KOPT-K1 (cell line): ENCODE measurements at regions not wholly inside any gene's neighbourhood (a gene's known extent, or its start where the extent isn't known, plus 50 kb on each side); places are given as distances from the start of the nearest gene placed in this dataset.
"Not testable (repeated sequence)": the region's sequence is repeated elsewhere in the genome, so short reads cannot be mapped to it uniquely, and the experiment has no call there.

Experiments used
- H3K27ac ChIP-seq: fragments of 200-600 bp; sonication (generic); 2 replicates; pipeline ENCODE4 v1.5.1; 2016; ENCODE audit warnings: antibody characterized with exemption, mild to moderate bottlenecking, low read depth, low read length; ENCODE audit not compliant: poor library complexity, severe bottlenecking
- H3K36me3 ChIP-seq: fragments of 200-600 bp; sonication (generic); 2 replicates; pipeline ENCODE4 v1.5.1; 2017; ENCODE audit warnings: antibody characterized with exemption, mild to moderate bottlenecking, low read length, moderate library complexity; ENCODE audit not compliant: insufficient read depth
- H3K9me3 ChIP-seq: fragments of 200-600 bp; sonication (generic); 2 replicates; pipeline ENCODE4 v1.5.1; 2017; ENCODE audit warnings: antibody characterized with exemption, low read length, mild to moderate bottlenecking; ENCODE audit not compliant: insufficient read depth, poor library complexity, severe bottlenecking

GRCh38 chr6:120392941-120393340 is 941.3 kb downstream of the TBC1D32 start:
- H3K27ac ChIP-seq = no peak overlapping the region
- H3K9me3 ChIP-seq = no peaks in the 10 kb centered on the region
- H3K36me3 ChIP-seq = no peaks in the 10 kb centered on the region

GRCh38 chr6:120384671-120385070 is 949.6 kb downstream of the TBC1D32 start:
- Histone ChIP-seq H3K27ac (no peak overlapping the region), H3K9me3 (no peaks in the 10 kb centered on the region), H3K36me3 (no peaks in the 10 kb centered on the region)

- Histone ChIP-seq H3K36me3 (no peaks in the 10 kb centered on the region), H3K27ac (no peak overlapping the region), H3K9me3 (no peaks in the 10 kb centered on the region)
These were observed 950.6 kb downstream of the TBC1D32 start for GRCh38 chr6:120383681-120384080.

GRCh38 chr6:120378582-120379220 is 955.6 kb downstream of the TBC1D32 start:
- H3K9me3 ChIP-seq = no peaks in the 10 kb centered on the region
- no peak overlapping the region for H3K27ac ChIP-seq
- H3K36me3 ChIP-seq = no peaks in the 10 kb centered on the region

- Histone ChIP-seq H3K9me3 (no peaks in the 10 kb centered on the region), H3K27ac (no peak overlapping the region), H3K36me3 (no peaks in the 10 kb centered on the region)
These were observed 961.1 kb downstream of the TBC1D32 start for GRCh38 chr6:120373185-120373584.

GRCh38 chr6:120363429-120363828 is 970.9 kb downstream of the TBC1D32 start:
- no peaks in the 10 kb centered on the region for H3K36me3 ChIP-seq
- no peak overlapping the region for H3K27ac ChIP-seq
- H3K9me3 ChIP-seq = no peaks in the 10 kb centered on the region

GRCh38 chr6:120358535-120358934 is 975.7 kb downstream of the TBC1D32 start:
- not testable (repeated sequence) for H3K27ac ChIP-seq, H3K9me3 ChIP-seq, H3K36me3 ChIP-seq

- H3K9me3 ChIP-seq = no peaks in the 10 kb centered on the region
- no peak overlapping the region for H3K27ac ChIP-seq
- no peaks in the 10 kb centered on the region for H3K36me3 ChIP-seq
These were observed 976.8 kb downstream of the TBC1D32 start for GRCh38 chr6:120357447-120357846.

- no peaks in the 10 kb centered on the region for H3K36me3 ChIP-seq
- H3K9me3 ChIP-seq = no peaks in the 10 kb centered on the region
- no peak overlapping the region for H3K27ac ChIP-seq
These were observed 978.5 kb downstream of the TBC1D32 start for GRCh38 chr6:120355822-120356221.

GRCh38 chr6:120354452-120355098 is 979.7 kb downstream of the TBC1D32 start:
- Histone ChIP-seq H3K9me3 (no peaks in the 10 kb centered on the region), H3K27ac (no peak overlapping the region), H3K36me3 (no peaks in the 10 kb centered on the region)

GRCh38 chr6:120352491-120352890 is 981.8 kb downstream of the TBC1D32 start:
- Histone ChIP-seq H3K36me3 (no peaks in the 10 kb centered on the region), H3K9me3 (no peaks in the 10 kb centered on the region), H3K27ac (no peak overlapping the region)

- no peaks in the 10 kb centered on the region for H3K9me3 ChIP-seq
- no peaks in the 10 kb centered on the region for H3K36me3 ChIP-seq
- H3K27ac ChIP-seq = no peak overlapping the region
These were observed 985.4 kb downstream of the TBC1D32 start for GRCh38 chr6:120348926-120349325.

- Histone ChIP-seq H3K36me3 (no peaks in the 10 kb centered on the region), H3K27ac (no peak overlapping the region), H3K9me3 (no peaks in the 10 kb centered on the region)
These were observed 979.0 kb upstream of the MAN1A1 start for GRCh38 chr6:120328521-120328920.

GRCh38 chr6:120320481-120321162 is 971.1 kb upstream of the MAN1A1 start:
- H3K36me3 ChIP-seq = no peaks in the 10 kb centered on the region
- no peak overlapping the region for H3K27ac ChIP-seq
- H3K9me3 ChIP-seq = no peaks in the 10 kb centered on the region

- H3K27ac ChIP-seq = no peak overlapping the region
- no peaks in the 10 kb centered on the region for H3K36me3 ChIP-seq
- H3K9me3 ChIP-seq = no peaks in the 10 kb centered on the region
These were observed 954.7 kb upstream of the MAN1A1 start for GRCh38 chr6:120304223-120304622.

- no peaks in the 10 kb centered on the region for H3K9me3 ChIP-seq
- no peaks in the 10 kb centered on the region for H3K36me3 ChIP-seq
- no peak overlapping the region for H3K27ac ChIP-seq
These were observed 954.0 kb upstream of the MAN1A1 start for GRCh38 chr6:120303527-120303926.
